Thoracic aorta (tissue), 2 donors: ENCODE measurements at regions not wholly inside any gene's neighbourhood (a gene's known extent, or its start where the extent isn't known, plus 50 kb on each side); places are given as distances from the start of the nearest gene placed in this dataset.

Experiments used
- ATAC-seq: fragments of 150-250 bp; one replicate; pipeline ENCODE4 v1.8.0; 2017; ENCODE audit warnings: low read depth; ENCODE audit not compliant: insufficient number of reproducible peaks, low FRiP score
- DNase-seq: peaks from one replicate; pipeline ENCODE4 v3.0.0-alpha.2; 2020; ENCODE audit warnings: low spot score
- H3K27ac ChIP-seq, 2 donors: fragments of 200-600 bp; sonication (generic); 1 replicate in 1 of 2; 2 replicates in 1 of 2; pipeline ENCODE4 v1.5.1; 2016; ENCODE audit warnings: mild to moderate bottlenecking in 2 of 2, moderate library complexity in 2 of 2
- H3K27me3 ChIP-seq: fragments of 200-600 bp; sonication (generic); replicated peaks from 2 replicates; pipeline ENCODE4 v1.6.0; 2016; ENCODE audit warnings: mild to moderate bottlenecking; ENCODE audit not compliant: insufficient read depth
- H3K36me3 ChIP-seq: fragments of 200-600 bp; sonication (generic); one replicate; pipeline ENCODE4 v1.5.1; 2016
- H3K4me1 ChIP-seq, 2 donors: fragments of 200-600 bp; sonication (generic); 1 replicate in 1 of 2; 2 replicates in 1 of 2; pipeline versions ENCODE4 v1.5.1 to v1.6.0; 2016; ENCODE audit warnings: low read depth in 2 of 2, mild to moderate bottlenecking in 1 of 2; ENCODE audit not compliant: control insufficient read depth in 1 of 2
- H3K4me3 ChIP-seq: fragments of 200-600 bp; sonication (generic); 2 replicates; pipeline ENCODE4 v1.5.1; 2016; ENCODE audit warnings: mild to moderate bottlenecking
- H3K9me3 ChIP-seq: fragments of 200-600 bp; sonication (generic); 2 replicates; pipeline ENCODE4 v1.5.1; 2016
- CTCF ChIP-seq: fragments of 200-600 bp; sonication (generic); IDR thresholded peaks from one replicate; pipeline ENCODE4 v1.5.1; 2019; ENCODE audit warnings: antibody characterized with exemption

DNA sequence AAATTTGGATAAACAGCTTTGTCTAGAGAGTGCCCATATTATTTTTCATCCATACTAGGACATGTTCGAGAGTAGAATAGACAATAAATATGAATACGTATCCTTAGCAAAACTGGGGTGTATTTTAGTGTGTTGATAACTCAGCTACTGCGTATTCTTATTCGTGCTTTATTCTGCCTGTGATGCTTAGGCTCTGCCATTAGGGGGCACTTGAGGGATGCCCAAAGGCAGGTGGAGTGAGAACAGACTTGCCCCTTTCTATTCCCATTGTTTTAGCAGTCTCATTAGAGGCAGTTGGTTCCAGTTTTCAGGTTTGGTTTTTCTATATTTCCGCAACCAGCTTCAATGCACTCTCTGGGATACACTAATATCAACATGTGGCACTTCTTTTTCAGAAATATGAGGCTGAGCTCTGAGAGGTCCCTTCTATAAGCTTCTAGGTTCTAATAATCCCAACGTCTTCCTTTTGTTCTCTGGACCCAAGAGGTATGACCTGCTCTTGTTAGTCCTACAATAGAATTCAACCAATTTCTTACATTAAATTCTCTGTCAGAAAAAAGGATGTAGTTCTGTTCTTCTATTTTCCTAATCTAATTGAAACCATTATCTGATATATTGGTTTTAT is 985.7 kb upstream of the FBXO33 start:
- TF ChIP-seq CTCF = no peak
- H3K9me3 ChIP-seq = no peaks in the 10 kb centered on the region
- ATAC-seq (no peak), DNase-seq (no peak)
- H3K27ac ChIP-seq = no peak overlapping the region
- H3K4me1 ChIP-seq = no peaks in the 10 kb centered on the region
- no peak overlapping the region for H3K4me3 ChIP-seq
- no peaks in the 10 kb centered on the region for H3K27me3 ChIP-seq
- no peaks in the 10 kb centered on the region for H3K36me3 ChIP-seq

GRCh38 chr14:40416565-40416964 is 984.3 kb upstream of the FBXO33 start:
- Histone ChIP-seq H3K4me1 (no peaks in the 10 kb centered on the region), H3K4me3 (no peak overlapping the region), H3K36me3 (no peaks in the 10 kb centered on the region), H3K27me3 (no peaks in the 10 kb centered on the region), H3K9me3 (no peaks in the 10 kb centered on the region), H3K27ac (no peak overlapping the region)
- ATAC-seq (no peak), DNase-seq (no peak)
- no peak for TF ChIP-seq CTCF

DNA sequence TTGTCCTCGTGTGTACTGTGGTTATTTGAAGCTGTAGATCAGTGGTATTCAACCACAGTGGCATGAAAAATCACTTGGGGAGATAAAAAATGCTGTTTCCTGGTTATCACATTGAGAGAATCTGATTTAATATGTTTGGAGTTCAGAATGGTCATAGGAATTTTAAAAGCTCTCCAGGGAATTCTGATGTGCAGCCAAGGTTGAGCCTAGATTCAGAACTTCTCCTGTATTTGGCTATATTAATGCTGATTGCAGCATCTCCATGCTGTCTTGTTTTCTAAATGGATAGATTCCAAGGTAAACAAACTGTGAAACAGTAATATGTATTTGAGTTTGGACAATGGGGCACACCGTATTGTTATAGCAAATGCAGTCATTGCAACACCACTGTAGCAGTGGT is 982.2 kb upstream of the FBXO33 start:
- TF ChIP-seq CTCF = no peak
- Histone ChIP-seq H3K4me3 (no peak overlapping the region), H3K27me3 (no peaks in the 10 kb centered on the region), H3K36me3 (no peaks in the 10 kb centered on the region), H3K9me3 (no peaks in the 10 kb centered on the region), H3K4me1 (no peaks in the 10 kb centered on the region), H3K27ac (no peak overlapping the region)
- DNase-seq (no peak), ATAC-seq (no peak)

- no peak overlapping the region for H3K4me3 ChIP-seq
- no peak for TF ChIP-seq CTCF
- H3K27me3 ChIP-seq = no peaks in the 10 kb centered on the region
- no peaks in the 10 kb centered on the region for H3K9me3 ChIP-seq
- H3K27ac ChIP-seq = no peak overlapping the region
- no peak for DNase-seq
- H3K4me1 ChIP-seq = no peaks in the 10 kb centered on the region
- ATAC-seq = no peak
- no peaks in the 10 kb centered on the region for H3K36me3 ChIP-seq
Observed at GRCh38 chr14:40413136-40413535, 980.9 kb upstream of the FBXO33 start.

DNA sequence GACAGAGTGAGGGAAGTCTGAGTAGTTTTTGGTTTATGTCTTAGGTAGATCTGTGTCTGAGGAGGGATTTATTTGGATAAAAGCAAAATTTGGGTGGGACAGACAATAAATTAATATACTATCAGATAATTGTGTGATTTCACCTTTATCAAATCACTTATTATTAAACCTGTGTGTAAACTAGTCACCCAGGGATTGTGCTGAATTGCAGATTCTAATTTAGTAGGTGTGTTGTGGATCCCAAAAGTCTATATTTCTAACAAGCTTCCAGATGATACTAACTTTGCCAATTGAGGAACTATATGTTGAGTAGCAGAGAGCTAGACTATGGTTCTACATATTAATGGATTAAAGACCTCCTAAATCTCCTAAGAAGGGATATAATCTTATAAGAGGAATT is 978.5 kb upstream of the FBXO33 start:
- Histone ChIP-seq H3K27me3 (no peaks in the 10 kb centered on the region), H3K36me3 (no peaks in the 10 kb centered on the region), H3K27ac (no peak overlapping the region), H3K4me1 (no peaks in the 10 kb centered on the region), H3K4me3 (no peak overlapping the region), H3K9me3 (no peaks in the 10 kb centered on the region)
- ATAC-seq (no peak), DNase-seq (no peak)
- TF ChIP-seq CTCF = no peak
